Chondrocyte (in vitro differentiated cells): ENCODE measurements at regions not wholly inside any gene's neighbourhood (a gene's known extent, or its start where the extent isn't known, plus 50 kb on each side); places are given as distances from the start of the nearest gene placed in this dataset.

ENCODE experiments used
- DNase-seq: peaks from one replicate; pipeline ENCODE4 v3.0.0; 2021; ENCODE audit warnings: mixed read lengths, low spot score
- H3K27ac Mint-ChIP-seq: one replicate; pipeline ENCODE4 v1.8.0; 2021; ENCODE audit warnings: mild to moderate bottlenecking, moderate library complexity, mixed read lengths; ENCODE audit not compliant: unreplicated experiment
- H3K27me3 Mint-ChIP-seq: 2 replicates; pipeline ENCODE4 v1.8.0; 2021; ENCODE audit warnings: low read depth, mixed read lengths
- H3K36me3 Mint-ChIP-seq: 2 replicates; pipeline ENCODE4 v1.8.0; 2021; ENCODE audit warnings: low read depth, mixed read lengths
- H3K4me1 Mint-ChIP-seq: 2 replicates; pipeline ENCODE4 v1.8.0; 2021; ENCODE audit warnings: low read depth, mild to moderate bottlenecking, mixed read lengths
- H3K4me3 Mint-ChIP-seq: one replicate; pipeline ENCODE4 v1.8.0; 2021; ENCODE audit warnings: mild to moderate bottlenecking, moderate library complexity, mixed read lengths; ENCODE audit not compliant: unreplicated experiment
- H3K9me3 Mint-ChIP-seq: 2 replicates; pipeline ENCODE4 v1.8.0; 2021; ENCODE audit warnings: low read depth, mixed read lengths
- CTCF ChIP-seq: fragments of 200-600 bp; sonication (generic); IDR thresholded peaks from 2 replicates; pipeline ENCODE4 v1.5.0; 2021; ENCODE audit warnings: antibody characterized with exemption, mild to moderate bottlenecking, moderate library complexity

- H3K9me3 Mint-ChIP-seq, result no peaks in the 10 kb centered on the region
- no peaks in the 10 kb centered on the region for H3K4me1 Mint-ChIP-seq
- H3K4me3 Mint-ChIP-seq, result no peak overlapping the region
- no peak for DNase-seq
- no peak for TF ChIP-seq CTCF
- no peaks in the 10 kb centered on the region for H3K36me3 Mint-ChIP-seq
- no peak overlapping the region for H3K27ac Mint-ChIP-seq
- H3K27me3 Mint-ChIP-seq, result no peaks in the 10 kb centered on the region
Observed at GRCh38 chr22:48628891-48629543, 1198.7 kb downstream of the BRD1 start.

- H3K36me3 Mint-ChIP-seq, result no peaks in the 10 kb centered on the region
- no peaks in the 10 kb centered on the region for H3K27me3 Mint-ChIP-seq
- no peak overlapping the region for H3K27ac Mint-ChIP-seq
- H3K4me3 Mint-ChIP-seq, result no peak overlapping the region
- DNase-seq, result no peak
- no peaks in the 10 kb centered on the region for H3K9me3 Mint-ChIP-seq
- TF ChIP-seq CTCF, result no peak
- no peaks in the 10 kb centered on the region for H3K4me1 Mint-ChIP-seq
Observed at GRCh38 chr22:48627966-48628365, 1199.7 kb downstream of the BRD1 start.

GRCh38 chr22:48627203-48627602 is 1200.5 kb downstream of the BRD1 start:
- no peaks in the 10 kb centered on the region for H3K36me3 Mint-ChIP-seq
- TF ChIP-seq CTCF, result no peak
- no peaks in the 10 kb centered on the region for H3K4me1 Mint-ChIP-seq
- no peaks in the 10 kb centered on the region for H3K9me3 Mint-ChIP-seq
- no peak overlapping the region for H3K4me3 Mint-ChIP-seq
- no peak for DNase-seq
- H3K27ac Mint-ChIP-seq, result no peak overlapping the region
- H3K27me3 Mint-ChIP-seq, result no peaks in the 10 kb centered on the region

GRCh38 chr22:48624401-48624800 is 1203.3 kb downstream of the BRD1 start:
- no peak for DNase-seq
- Mint-ChIP-seq H3K27ac (no peak overlapping the region), H3K4me1 (no peaks in the 10 kb centered on the region), H3K9me3 (no peaks in the 10 kb centered on the region), H3K27me3 (no peaks in the 10 kb centered on the region), H3K4me3 (no peak overlapping the region), H3K36me3 (no peaks in the 10 kb centered on the region)
- TF ChIP-seq CTCF, result no peak

- no peaks in the 10 kb centered on the region for H3K27me3 Mint-ChIP-seq
- TF ChIP-seq CTCF, result no peak
Observed at GRCh38 chr22:48622891-48623545, 1204.7 kb downstream of the BRD1 start.

More at GRCh38 chr22:48622891-48623545, 1204.7 kb downstream of the BRD1 start:
- no peaks in the 10 kb centered on the region for H3K9me3 Mint-ChIP-seq
- no peaks in the 10 kb centered on the region for H3K4me1 Mint-ChIP-seq
- H3K4me3 Mint-ChIP-seq, result no peak overlapping the region
- H3K27ac Mint-ChIP-seq, result no peak overlapping the region
- no peak for DNase-seq
- H3K36me3 Mint-ChIP-seq, result no peaks in the 10 kb centered on the region
